Transverse colon (tissue), 4 donors: ENCODE measurements at regions not wholly inside any gene's neighbourhood (a gene's known extent, or its start where the extent isn't known, plus 50 kb on each side); places are given as distances from the start of the nearest gene placed in this dataset.

Experiments used
- POLR2A ChIP-seq: fragments of 450-650 bp; IDR thresholded peaks from one replicate; pipeline ENCODE4 v1.6.1; 2016; ENCODE audit warnings: antibody characterized with exemption, mild to moderate bottlenecking, moderate library complexity
- POLR2AphosphoS5 ChIP-seq, 3 donors: sonication (generic); formaldehyde crosslinking; IDR thresholded peaks; one replicate each; pipeline ENCODE4 v1.6.1; 2016; ENCODE audit warnings: antibody characterized with exemption in 3 of 3
- TF ChIP-seq, protein P1 (sequence below), 5 experiments: fragments of 200-600 bp in 3 of 5; fragments of 450-650 bp in 2 of 5; sonication (generic) in 3 of 5; IDR thresholded peaks; 1 replicate in 2 of 5; 2 replicates in 3 of 5; pipeline ENCODE4 v1.5.1; 2016 to 2017; ENCODE audit warnings: antibody characterized with exemption in 5 of 5, inconsistent platforms in 3 of 5, mild to moderate bottlenecking in 2 of 5, moderate library complexity in 1 of 5

DNA sequence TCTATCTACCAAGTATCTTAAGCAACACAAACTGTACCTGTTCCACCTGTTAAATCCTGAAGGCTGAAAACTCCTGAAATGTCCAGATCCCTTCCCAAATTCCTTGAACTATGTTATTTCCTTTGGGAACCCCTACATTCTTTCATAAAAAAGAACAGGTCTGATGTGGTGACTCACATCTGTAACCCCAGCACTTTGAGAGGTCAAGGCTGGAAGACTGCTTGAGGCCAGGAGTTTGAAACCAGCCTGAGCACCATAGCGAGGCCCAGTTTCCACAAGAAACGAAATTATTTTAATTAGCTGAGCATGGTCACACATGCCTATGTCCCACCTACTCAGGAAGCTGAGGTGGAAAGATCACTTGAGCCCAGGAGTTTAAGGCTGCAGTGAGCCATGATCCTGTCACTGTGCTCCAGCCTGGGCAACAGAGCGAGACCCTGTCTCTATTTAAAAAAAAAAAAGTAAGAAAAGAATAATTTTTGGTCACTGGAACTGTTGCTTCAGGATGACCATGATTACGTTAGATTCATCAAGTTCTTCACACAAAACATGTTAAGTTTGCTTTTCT is 84.3 kb downstream of the PHLDA1 start:
- TF ChIP-seq POLR2A, result no peak
- TF ChIP-seq, protein P1, sequence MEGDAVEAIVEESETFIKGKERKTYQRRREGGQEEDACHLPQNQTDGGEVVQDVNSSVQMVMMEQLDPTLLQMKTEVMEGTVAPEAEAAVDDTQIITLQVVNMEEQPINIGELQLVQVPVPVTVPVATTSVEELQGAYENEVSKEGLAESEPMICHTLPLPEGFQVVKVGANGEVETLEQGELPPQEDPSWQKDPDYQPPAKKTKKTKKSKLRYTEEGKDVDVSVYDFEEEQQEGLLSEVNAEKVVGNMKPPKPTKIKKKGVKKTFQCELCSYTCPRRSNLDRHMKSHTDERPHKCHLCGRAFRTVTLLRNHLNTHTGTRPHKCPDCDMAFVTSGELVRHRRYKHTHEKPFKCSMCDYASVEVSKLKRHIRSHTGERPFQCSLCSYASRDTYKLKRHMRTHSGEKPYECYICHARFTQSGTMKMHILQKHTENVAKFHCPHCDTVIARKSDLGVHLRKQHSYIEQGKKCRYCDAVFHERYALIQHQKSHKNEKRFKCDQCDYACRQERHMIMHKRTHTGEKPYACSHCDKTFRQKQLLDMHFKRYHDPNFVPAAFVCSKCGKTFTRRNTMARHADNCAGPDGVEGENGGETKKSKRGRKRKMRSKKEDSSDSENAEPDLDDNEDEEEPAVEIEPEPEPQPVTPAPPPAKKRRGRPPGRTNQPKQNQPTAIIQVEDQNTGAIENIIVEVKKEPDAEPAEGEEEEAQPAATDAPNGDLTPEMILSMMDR (IDR thresholded peaks at IDR 0.05), result no peak
- TF ChIP-seq POLR2AphosphoS5 (IDR thresholded peaks at IDR 0.05), result no peak
